ENCODE measurements at regions not wholly inside any gene's neighbourhood (a gene's known extent, or its start where the extent isn't known, plus 50 kb on each side); places are given as distances from the start of the nearest gene placed in this dataset.

DNA sequence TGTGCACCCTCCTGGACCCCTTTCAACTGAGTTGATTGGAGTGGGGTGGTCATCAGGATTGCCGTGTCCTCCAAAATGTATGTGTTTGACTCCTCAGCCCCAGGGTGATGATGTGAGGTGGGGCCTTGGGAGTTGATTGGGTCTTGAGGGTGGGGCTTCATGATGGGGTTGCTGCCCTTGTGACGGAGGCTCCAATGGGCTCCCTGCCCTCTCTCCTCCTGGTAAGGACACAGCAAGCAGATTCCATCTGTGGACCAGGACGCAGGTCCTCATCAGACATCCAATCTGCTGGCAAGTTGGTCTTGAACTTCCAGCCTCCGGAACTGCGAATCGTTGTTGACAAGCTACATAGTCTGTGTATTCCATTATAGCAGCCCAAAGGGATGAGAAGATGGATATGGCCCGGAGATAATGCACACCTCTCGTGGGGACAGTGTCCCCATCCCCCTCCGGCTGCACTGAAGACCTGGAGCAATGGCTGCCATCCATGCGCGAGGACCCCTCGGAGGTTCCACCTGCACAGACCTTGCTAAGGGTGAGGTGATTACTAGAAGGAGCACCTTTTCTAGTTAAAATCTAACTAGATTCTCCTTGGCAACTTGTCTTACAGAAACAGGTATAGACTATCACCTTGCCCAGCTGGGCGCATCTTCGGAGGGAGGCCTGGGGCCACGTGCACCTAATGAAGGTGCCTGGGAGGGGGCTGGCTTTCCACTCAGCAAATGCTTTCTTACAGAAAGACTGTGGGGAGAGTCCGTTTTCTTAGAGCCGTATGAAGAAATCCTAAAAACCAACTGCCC lies 75.7 kb upstream of the IRX4 start:
- TF ChIP-seq, protein P1, sequence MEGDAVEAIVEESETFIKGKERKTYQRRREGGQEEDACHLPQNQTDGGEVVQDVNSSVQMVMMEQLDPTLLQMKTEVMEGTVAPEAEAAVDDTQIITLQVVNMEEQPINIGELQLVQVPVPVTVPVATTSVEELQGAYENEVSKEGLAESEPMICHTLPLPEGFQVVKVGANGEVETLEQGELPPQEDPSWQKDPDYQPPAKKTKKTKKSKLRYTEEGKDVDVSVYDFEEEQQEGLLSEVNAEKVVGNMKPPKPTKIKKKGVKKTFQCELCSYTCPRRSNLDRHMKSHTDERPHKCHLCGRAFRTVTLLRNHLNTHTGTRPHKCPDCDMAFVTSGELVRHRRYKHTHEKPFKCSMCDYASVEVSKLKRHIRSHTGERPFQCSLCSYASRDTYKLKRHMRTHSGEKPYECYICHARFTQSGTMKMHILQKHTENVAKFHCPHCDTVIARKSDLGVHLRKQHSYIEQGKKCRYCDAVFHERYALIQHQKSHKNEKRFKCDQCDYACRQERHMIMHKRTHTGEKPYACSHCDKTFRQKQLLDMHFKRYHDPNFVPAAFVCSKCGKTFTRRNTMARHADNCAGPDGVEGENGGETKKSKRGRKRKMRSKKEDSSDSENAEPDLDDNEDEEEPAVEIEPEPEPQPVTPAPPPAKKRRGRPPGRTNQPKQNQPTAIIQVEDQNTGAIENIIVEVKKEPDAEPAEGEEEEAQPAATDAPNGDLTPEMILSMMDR (IDR thresholded peaks at IDR 0.05; ENCODE audit: poor library complexity, severe bottlenecking) = no peak
- TF ChIP-seq RAD21 (conservative IDR thresholded peaks at IDR 0.05) (no peak), POLR2AphosphoS5 (IDR thresholded peaks at IDR 0.05) (no peak), EZH2 (IDR thresholded peaks at IDR 0.05; ENCODE audit: borderline replicate concordance, insufficient read depth, low read length, poor library complexity, severe bottlenecking) (no peak), MXI1 (conservative IDR thresholded peaks at IDR 0.05; ENCODE audit: poor library complexity, severe bottlenecking) (no peak)

All from neural cell (in vitro differentiated cells).